ENCODE measurements at regions not wholly inside any gene's neighbourhood (a gene's known extent, or its start where the extent isn't known, plus 50 kb on each side); places are given as distances from the start of the nearest gene placed in this dataset.

DNA sequence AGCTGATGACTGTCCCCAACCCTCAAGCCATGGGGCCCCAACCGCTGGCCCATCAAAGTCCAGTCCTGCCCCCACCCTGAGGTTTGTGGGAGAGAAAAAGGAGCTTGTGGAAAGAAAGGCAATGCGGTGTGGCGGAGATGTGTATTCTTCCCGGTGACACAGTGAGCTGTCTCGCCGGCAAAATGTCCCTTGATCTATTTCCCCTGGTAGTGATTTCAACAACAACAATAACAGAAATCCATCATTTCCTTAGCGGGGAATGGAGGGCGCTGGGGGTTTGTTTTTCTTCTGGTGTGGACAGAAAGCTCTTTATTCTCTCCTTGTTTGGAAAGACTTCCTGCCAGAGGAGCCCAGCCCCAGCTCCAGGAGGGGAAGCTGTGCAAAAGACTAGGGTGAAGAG lies 93.7 kb upstream of the LHX5 start:
- no peak for DNase-seq (ENCODE audit: extremely low spot score)
- Histone ChIP-seq H3K36me3 (ENCODE audit: insufficient read depth) (no peaks in the 10 kb centered on the region), H3K27ac (ENCODE audit: low read depth) (no peak overlapping the region), H3K4me3 (ENCODE audit: low read depth, low read length) (no peak overlapping the region), H3K4me1 (ENCODE audit: insufficient read depth) (no peaks in the 10 kb centered on the region)
- WGBS, result 59% methylated on average over 8 of the region's 8 CpGs

DNA sequence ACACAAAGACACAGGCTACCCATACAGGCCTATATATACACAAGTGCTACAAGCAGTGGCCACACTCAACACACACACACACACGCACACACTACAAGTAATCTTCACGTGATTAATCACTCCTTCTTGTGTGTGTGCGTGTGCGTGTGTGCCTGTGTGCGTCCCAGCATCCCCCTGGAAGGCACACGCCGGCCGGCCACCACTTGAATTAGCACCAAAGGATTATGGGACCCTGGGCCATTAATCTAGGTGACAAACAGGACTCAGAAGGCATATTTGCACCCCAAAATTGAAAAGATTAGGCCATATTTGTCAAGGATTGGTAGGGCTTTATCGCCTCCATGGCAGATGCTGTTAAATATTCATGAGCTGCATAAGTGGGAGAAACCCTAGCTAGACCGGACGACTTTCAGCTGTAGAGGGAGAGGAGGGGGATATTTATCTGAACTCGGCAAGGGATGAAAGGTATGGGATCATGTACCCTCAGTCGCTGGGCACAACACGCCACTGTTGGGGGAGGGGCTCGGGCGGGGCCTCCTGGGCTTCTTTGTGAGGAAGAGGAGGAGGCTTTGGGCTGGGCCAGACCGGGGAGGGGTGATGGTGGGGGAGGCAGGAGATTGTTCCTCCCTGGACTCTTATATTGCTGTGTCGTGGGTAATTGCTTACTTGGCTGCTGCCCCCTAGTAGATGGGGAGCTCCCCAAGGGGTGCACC lies 89.6 kb upstream of the LHX5 start:
- DNase-seq (ENCODE audit: extremely low spot score), result no peak
- Histone ChIP-seq H3K36me3 (ENCODE audit: insufficient read depth) (no peaks in the 10 kb centered on the region), H3K4me3 (ENCODE audit: low read depth, low read length) (no peak overlapping the region), H3K27ac (ENCODE audit: low read depth) (no peak overlapping the region), H3K4me1 (ENCODE audit: insufficient read depth) (no peaks in the 10 kb centered on the region)
- 64% methylated on average over 18 of the region's 18 CpGs for WGBS

DNA sequence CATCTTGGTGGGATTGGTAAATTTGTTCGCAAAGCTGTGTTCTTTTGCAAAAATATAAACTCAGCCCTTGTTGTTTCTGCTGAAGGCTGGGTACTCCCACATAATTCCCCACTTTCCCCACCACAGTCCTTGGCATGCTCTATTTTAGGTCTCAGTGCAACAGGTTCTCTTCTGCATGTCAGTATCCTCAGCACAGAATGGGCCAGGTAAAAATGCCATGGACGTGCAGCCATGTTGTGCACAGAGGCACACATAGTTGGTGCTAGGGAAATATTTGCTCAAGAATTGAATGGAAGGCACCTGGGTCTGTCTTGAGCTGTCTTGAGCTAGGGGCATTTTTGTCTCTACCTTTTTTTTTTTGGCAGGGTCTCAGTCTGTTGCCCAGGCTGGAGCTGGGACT lies 87.8 kb upstream of the LHX5 start:
- no peak overlapping the region for H3K27ac ChIP-seq (ENCODE audit: low read depth)
- H3K36me3 ChIP-seq (ENCODE audit: insufficient read depth), result no peaks in the 10 kb centered on the region
- no peaks in the 10 kb centered on the region for H3K4me1 ChIP-seq (ENCODE audit: insufficient read depth)
- DNase-seq (ENCODE audit: extremely low spot score), result no peak
- 86% methylated on average over 2 of the region's 2 CpGs for WGBS
- H3K4me3 ChIP-seq (ENCODE audit: low read depth, low read length), result no peak overlapping the region

DNA sequence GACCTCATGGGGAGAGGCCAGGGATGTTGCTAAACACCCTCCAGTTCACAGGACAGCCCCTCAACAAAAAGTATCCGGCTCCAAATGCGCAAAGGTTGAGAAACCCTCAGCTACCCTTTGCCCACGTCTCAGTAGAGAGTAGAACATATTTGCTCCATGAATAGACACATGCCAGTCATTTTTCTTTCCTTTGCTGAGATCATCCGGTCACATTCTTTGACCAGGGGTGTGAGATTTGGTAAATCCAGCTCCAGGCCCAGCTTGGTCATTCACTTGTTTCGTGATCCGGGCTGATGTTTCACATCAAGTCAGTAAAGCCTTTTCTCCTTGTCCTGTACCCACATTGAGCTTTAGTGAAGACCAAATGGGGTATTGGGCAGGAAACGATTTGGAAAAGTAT lies 83.6 kb upstream of the LHX5 start:
- Histone ChIP-seq H3K4me3 (ENCODE audit: low read depth, low read length) (no peak overlapping the region), H3K36me3 (ENCODE audit: insufficient read depth) (no peaks in the 10 kb centered on the region), H3K4me1 (ENCODE audit: insufficient read depth) (no peaks in the 10 kb centered on the region), H3K27ac (ENCODE audit: low read depth) (no peak overlapping the region)
- DNase-seq (ENCODE audit: extremely low spot score), result no peak
- WGBS, result 74% methylated on average over 7 of the region's 7 CpGs

DNA sequence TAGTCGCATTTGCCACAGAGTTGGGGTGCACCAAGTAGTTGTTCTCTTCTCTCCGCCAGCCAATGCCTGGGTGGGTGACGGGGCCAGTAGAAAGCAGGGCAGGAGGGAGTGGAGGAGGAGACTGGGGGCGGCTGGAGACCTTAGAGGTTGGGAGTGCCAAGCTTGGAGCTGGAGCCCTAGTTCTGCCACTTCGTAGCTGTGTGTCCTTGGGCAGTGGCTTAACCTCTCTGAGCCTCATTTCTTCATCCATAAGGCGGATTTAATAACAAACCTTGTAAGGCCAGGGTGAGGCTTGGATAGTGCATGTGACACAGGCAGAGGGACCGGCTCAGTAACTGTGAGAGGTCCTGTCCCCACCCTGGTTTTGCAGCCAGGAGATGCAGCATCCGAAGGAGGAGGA lies 81.1 kb upstream of the LHX5 start:
- WGBS, result 83% methylated on average over 8 of the region's 8 CpGs
- Histone ChIP-seq H3K27ac (ENCODE audit: low read depth) (no peak overlapping the region), H3K36me3 (ENCODE audit: insufficient read depth) (no peaks in the 10 kb centered on the region), H3K4me1 (ENCODE audit: insufficient read depth) (no peaks in the 10 kb centered on the region), H3K4me3 (ENCODE audit: low read depth, low read length) (no peak overlapping the region)
- DNase-seq (ENCODE audit: extremely low spot score), result no peak

DNA sequence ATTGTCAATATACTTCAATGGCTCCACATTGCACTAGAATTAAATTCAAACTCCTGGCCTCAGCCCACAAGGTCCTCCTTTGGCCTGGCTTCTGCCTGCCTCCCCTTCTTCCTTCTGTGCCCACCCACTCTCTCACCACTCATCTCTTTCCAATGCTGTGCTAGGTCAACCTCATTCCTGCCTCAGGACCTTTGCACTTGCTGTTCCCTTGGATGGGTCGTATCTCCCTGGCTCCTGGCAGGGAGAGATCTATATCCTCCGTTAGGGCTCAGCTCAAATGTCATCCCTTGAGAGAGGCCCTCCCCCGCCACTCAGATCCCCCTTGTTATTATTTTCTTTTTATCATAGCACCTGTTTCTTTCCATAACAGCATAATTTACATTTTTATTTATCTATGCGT lies 79.9 kb upstream of the LHX5 start:
- no peaks in the 10 kb centered on the region for H3K4me1 ChIP-seq (ENCODE audit: insufficient read depth)
- DNase-seq (ENCODE audit: extremely low spot score), result no peak
- H3K36me3 ChIP-seq (ENCODE audit: insufficient read depth), result no peaks in the 10 kb centered on the region
- WGBS, result 84% methylated on average over 4 of the region's 4 CpGs
- no peak overlapping the region for H3K27ac ChIP-seq (ENCODE audit: low read depth)
- H3K4me3 ChIP-seq (ENCODE audit: low read depth, low read length), result no peak overlapping the region

DNA sequence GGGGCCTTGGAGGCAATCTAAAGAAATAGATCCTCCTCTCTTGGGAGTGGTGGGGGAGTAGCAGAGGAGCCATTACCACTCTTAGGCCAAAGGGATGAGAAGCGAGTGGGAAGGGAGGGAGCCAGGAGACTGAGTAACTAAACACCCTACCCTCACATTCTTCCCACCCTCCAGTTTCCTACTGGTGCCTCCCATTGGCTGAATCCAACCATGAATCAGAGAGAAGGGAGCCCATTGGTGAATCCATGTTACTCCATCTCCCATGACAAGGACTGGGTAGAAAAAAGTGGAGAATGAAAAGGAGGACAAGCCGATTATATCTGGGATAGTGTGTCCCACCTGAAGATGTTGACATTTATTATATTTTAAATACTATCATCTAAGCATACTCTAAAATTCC lies 76.8 kb upstream of the LHX5 start:
- Histone ChIP-seq H3K4me1 (ENCODE audit: insufficient read depth) (no peaks in the 10 kb centered on the region), H3K4me3 (ENCODE audit: low read depth, low read length) (no peak overlapping the region), H3K36me3 (ENCODE audit: insufficient read depth) (no peaks in the 10 kb centered on the region), H3K27ac (ENCODE audit: low read depth) (no peak overlapping the region)
- WGBS, result 80% methylated on average over 2 of the region's 2 CpGs
- DNase-seq (ENCODE audit: extremely low spot score), result no peak

DNA sequence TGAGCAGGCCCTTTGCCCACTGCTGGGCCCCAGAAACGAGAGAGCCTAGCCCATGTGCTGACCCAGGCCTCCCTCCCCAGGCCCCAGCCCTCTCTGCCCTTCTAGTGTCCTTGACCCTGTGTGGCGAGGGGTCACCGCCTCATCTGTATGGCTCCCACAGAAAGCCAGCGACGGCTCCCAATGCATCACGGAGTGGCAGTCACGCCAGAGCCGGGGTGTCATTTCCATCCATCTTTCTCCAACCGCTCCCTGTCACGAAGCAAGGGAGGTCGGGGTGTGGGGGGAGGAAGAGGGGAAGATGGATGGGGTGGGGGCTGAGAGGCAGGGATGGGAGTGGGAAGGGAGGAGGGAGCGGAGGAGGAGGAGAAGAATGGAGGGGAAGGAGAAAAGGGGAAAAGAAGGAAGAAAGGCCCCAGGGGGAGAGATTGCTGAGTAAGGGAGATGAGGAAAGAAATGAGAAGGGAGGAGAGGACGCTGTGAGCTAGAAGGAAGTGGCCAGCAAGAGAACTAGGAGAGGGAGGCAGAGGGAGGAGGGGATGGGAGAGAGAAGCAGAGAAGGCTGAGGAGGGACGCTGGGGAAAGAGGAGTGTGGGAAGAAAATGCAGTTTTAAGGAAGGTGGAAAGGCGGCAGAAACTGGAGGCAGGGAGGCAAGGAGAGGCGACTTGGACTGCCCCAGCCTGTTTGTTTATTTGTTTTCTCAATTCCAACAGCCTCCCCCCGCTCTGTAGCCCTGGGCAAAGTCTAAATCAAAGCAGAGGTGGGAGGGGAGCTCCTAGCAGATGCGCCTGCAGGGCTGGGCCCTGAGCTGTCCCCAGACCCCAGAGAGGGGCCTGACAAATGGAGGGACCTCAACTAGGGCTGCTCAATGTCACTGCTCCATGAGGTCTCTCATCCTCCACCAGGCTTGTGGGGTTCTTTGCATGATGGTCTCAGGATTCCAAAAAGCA lies 75.5 kb upstream of the LHX5 start:
- Histone ChIP-seq H3K4me3 (ENCODE audit: low read depth, low read length) (no peak overlapping the region), H3K36me3 (ENCODE audit: insufficient read depth) (no peaks in the 10 kb centered on the region), H3K4me1 (ENCODE audit: insufficient read depth) (no peaks in the 10 kb centered on the region), H3K27ac (ENCODE audit: low read depth) (no peak overlapping the region)
- no peak for DNase-seq (ENCODE audit: extremely low spot score)
- 32% methylated on average over 18 of the region's 18 CpGs for WGBS

DNA sequence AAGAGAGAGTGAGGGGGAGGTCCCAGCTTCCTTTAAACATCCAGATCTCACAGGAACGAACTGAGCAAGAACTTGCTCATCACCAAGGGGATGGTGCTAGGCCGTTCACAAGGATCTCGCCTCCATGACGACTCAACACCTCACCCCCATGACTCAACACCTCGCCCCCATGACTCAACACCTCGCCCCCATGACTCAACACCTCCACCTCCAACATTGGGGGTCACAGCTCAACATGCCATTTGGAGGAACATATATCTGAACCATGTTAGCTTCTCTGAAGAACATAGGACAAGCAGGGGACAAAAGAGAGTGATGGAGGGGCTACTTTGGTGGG lies 66.0 kb upstream of the LHX5 start:
- no peaks in the 10 kb centered on the region for H3K36me3 ChIP-seq (ENCODE audit: insufficient read depth)
- no peak overlapping the region for H3K4me3 ChIP-seq (ENCODE audit: low read depth, low read length)
- no peak overlapping the region for H3K27ac ChIP-seq (ENCODE audit: low read depth)
- H3K4me1 ChIP-seq (ENCODE audit: insufficient read depth), result no peaks in the 10 kb centered on the region
- no peak for DNase-seq (ENCODE audit: extremely low spot score)
- WGBS, result 70% methylated on average over 6 of the region's 6 CpGs

DNA sequence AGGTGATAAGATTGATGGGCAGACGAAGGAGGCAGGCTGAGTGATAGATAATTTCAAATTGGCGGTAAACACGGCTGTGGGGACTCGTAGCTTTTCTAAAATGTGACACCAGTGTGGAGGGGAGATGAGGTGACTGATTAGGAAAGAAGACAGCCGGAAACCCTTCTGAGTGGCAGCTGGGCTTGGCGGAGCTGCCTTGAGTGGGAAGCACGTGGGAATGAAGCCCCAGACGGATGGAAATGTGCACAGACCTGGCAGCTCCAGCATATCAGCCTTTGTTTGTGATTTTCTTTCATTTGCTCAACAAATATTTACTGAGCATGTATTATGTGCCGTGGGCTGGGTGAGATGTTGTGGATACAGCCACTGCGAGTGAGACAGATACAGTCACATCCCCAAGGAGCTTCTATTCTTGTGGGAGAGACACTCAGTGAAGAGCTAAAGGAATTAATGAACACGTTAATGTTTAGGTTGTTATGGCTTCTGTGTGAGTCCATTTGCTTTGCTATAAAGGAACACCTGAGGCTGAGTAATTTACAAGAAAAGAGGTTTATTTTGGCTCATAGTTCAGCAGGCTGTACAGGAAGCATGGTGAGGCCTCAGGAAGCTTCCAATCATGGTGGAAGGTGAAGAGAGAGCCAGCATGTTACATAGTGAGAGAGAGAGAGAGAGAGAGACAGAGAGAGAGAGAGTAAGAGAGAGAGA lies 65.5 kb upstream of the LHX5 start:
- H3K27ac ChIP-seq (ENCODE audit: low read depth), result no peak overlapping the region
- no peak for DNase-seq (ENCODE audit: extremely low spot score)
- no peaks in the 10 kb centered on the region for H3K36me3 ChIP-seq (ENCODE audit: insufficient read depth)
- H3K4me1 ChIP-seq (ENCODE audit: insufficient read depth), result no peaks in the 10 kb centered on the region
- no peak overlapping the region for H3K4me3 ChIP-seq (ENCODE audit: low read depth, low read length)
- WGBS, result 72% methylated on average over 11 of the region's 11 CpGs

DNA sequence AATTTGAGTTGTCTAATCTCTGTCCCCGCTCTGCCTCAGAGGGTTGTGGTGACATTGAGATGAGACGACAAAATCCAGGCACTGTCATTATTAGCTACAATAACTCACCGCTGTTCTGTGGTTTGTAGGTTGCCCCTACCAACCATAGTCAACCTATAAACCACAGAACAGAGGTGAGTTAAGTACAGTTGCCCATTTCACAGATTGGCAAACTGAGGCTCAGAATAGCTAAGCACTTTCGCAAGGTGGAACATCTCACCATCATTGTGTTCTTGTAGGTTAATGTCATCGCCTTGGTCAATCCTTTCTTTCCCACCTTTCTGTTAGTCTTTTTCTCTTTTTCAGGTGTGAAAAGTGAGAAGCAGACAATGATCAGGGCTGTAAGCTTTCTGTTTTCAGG lies 63.4 kb upstream of the LHX5 start:
- 91% methylated on average over 5 of the region's 5 CpGs for WGBS

DNA sequence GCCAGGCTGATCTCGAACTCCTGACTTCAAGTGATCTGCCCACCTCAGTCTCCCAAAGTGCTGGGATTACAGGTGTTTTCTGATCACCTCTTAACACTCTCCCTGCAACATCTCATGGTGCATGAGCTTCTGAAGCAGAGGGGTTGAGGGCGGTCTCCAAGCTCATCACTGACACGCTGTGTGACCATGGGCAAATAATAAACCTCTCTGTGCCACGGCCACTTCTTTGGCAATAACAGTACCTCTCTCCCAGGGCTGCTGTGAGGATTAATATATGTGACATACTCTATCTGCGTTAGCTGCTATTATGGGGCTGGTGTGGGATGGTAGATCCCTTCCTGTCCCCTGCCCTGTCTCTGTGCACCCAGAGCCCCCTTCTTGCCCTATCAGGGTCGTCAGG lies 62.9 kb upstream of the LHX5 start:
- no peaks in the 10 kb centered on the region for H3K36me3 ChIP-seq (ENCODE audit: insufficient read depth)
- no peak overlapping the region for H3K27ac ChIP-seq (ENCODE audit: low read depth)
- WGBS, result 84% methylated on average over 6 of the region's 6 CpGs
- no peak overlapping the region for H3K4me3 ChIP-seq (ENCODE audit: low read depth, low read length)
- no peaks in the 10 kb centered on the region for H3K4me1 ChIP-seq (ENCODE audit: insufficient read depth)
- DNase-seq (ENCODE audit: extremely low spot score), result no peak

More for the DNA sequence above, 63.4 kb upstream of the LHX5 start:
- Histone ChIP-seq H3K4me3 (ENCODE audit: low read depth, low read length) (no peak overlapping the region), H3K27ac (ENCODE audit: low read depth) (no peak overlapping the region), H3K36me3 (ENCODE audit: insufficient read depth) (no peaks in the 10 kb centered on the region), H3K4me1 (ENCODE audit: insufficient read depth) (no peaks in the 10 kb centered on the region)
- no peak for DNase-seq (ENCODE audit: extremely low spot score)

DNA sequence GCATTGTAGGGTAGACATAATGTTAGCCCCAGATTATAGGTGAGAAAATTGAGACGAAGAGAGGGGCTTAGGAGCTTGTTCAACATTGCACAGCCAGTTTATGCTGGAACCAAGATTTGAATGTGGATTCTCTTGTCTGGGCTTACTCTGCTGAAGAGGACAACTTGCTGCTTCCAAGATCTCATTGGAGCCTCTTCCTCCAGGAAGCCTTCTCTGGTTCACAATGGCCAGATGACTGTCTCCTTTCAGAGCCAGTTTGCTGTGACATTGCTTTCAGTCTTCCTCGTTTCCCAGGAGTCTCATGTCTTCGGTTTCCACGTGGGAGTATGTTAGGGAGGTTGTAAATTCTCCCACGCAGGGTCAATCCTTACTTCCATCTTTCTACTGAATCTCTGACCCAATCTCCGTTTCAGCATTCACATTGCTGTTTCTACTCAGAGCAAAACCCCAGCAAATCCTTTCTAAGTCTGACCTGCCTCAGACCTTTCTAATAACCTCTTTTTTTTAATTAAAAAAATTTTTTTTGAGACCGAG lies 62.2 kb upstream of the LHX5 start:
- DNase-seq (ENCODE audit: extremely low spot score), result no peak
- WGBS, result 64% methylated on average over 7 of the region's 7 CpGs
- Histone ChIP-seq H3K36me3 (ENCODE audit: insufficient read depth) (no peaks in the 10 kb centered on the region), H3K4me3 (ENCODE audit: low read depth, low read length) (no peak overlapping the region), H3K27ac (ENCODE audit: low read depth) (no peak overlapping the region), H3K4me1 (ENCODE audit: insufficient read depth) (no peaks in the 10 kb centered on the region)

DNA sequence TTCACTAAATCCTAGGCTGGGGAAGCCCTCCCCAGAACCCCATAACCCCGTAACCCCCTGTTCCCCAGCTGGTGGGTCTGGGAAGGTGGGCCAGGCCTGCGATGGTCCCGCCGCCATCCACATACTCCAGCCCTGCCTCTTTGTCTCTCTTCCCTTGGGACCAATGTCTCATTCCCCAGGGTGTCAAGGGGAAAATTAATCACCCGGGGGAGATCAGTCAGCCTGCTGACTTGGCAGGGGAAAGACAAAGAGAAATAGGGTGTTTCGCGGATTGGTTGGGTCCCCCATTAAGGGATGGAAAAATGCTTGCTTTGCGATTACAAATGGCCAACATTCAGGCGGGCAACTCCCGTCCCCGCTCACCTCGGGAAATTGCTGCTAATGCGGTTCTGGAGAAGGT lies 60.6 kb upstream of the LHX5 start:
- Histone ChIP-seq H3K4me1 (ENCODE audit: insufficient read depth) (no peaks in the 10 kb centered on the region), H3K36me3 (ENCODE audit: insufficient read depth) (no peaks in the 10 kb centered on the region), H3K27ac (ENCODE audit: low read depth) (no peak overlapping the region), H3K4me3 (ENCODE audit: low read depth, low read length) (no peak overlapping the region)
- DNase-seq (ENCODE audit: extremely low spot score), result no peak
- WGBS, result 85% methylated on average over 13 of the region's 13 CpGs

Data from urinary bladder (tissue), 3 donors.